ENCODE measurements at regions not wholly inside any gene's neighbourhood (a gene's known extent, or its start where the extent isn't known, plus 50 kb on each side); places are given as distances from the start of the nearest gene placed in this dataset.

DNA sequence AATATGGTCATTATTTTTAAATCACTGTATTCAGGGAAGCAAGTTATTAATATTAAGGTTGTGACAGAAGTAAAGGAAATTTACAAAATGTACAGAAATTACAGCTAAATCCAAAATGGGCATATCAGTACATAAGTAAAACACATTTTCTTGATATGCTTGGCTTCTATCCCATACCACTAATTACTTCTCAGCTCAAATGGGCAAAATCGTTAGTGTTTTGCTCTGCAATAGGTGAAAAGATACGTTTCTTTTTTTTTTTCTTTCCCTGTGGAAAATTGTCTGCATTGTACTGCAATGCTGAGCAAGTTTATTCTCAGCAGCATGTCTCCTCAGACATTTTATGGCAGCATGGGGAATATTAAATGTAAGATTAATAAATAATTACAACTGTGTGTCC is 77.1 kb upstream of the PRMT6 start:
- TF ChIP-seq POLR2AphosphoS5 (IDR thresholded peaks at IDR 0.05): no peak
- TF ChIP-seq, protein P1, sequence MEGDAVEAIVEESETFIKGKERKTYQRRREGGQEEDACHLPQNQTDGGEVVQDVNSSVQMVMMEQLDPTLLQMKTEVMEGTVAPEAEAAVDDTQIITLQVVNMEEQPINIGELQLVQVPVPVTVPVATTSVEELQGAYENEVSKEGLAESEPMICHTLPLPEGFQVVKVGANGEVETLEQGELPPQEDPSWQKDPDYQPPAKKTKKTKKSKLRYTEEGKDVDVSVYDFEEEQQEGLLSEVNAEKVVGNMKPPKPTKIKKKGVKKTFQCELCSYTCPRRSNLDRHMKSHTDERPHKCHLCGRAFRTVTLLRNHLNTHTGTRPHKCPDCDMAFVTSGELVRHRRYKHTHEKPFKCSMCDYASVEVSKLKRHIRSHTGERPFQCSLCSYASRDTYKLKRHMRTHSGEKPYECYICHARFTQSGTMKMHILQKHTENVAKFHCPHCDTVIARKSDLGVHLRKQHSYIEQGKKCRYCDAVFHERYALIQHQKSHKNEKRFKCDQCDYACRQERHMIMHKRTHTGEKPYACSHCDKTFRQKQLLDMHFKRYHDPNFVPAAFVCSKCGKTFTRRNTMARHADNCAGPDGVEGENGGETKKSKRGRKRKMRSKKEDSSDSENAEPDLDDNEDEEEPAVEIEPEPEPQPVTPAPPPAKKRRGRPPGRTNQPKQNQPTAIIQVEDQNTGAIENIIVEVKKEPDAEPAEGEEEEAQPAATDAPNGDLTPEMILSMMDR (IDR thresholded peaks at IDR 0.05 in 8 of 11, conservative IDR thresholded peaks at IDR 0.05 in 3 of 11): no peak
- no peak for TF ChIP-seq POLR2A (IDR thresholded peaks at IDR 0.05)
